ENCODE measurements at regions not wholly inside any gene's neighbourhood (a gene's known extent, or its start where the extent isn't known, plus 50 kb on each side); places are given as distances from the start of the nearest gene placed in this dataset.

GRCh38 chr1:185515696-185516095 lies 198.7 kb upstream of the IVNS1ABP start:
- ATAC-seq = no peak
- no peak for TF ChIP-seq CSDC2 (CRISPR knock-in tag; IDR thresholded peaks at IDR 0.05)
- TF ChIP-seq RARB (CRISPR knock-in tag; IDR thresholded peaks at IDR 0.05) = no peak
- TF ChIP-seq ZNF8 (CRISPR knock-in tag; IDR thresholded peaks at IDR 0.05) = no peak
- TF ChIP-seq PPARA (CRISPR knock-in tag; IDR thresholded peaks at IDR 0.05; ENCODE audit: borderline replicate concordance) = no peak

GRCh38 chr1:185514311-185514710 lies 197.3 kb upstream of the IVNS1ABP start:
- ATAC-seq = no peak
- TF ChIP-seq ARNTL (CRISPR knock-in tag; IDR thresholded peaks at IDR 0.05; ENCODE audit: borderline replicate concordance, low read depth) = no peak
- TF ChIP-seq CREB5 (CRISPR knock-in tag; IDR thresholded peaks at IDR 0.05; ENCODE audit: low read depth) = no peak
- no peak for TF ChIP-seq SNAI2 (CRISPR knock-in tag; IDR thresholded peaks at IDR 0.05)
- no peak for TF ChIP-seq GLIS3 (CRISPR knock-in tag; IDR thresholded peaks at IDR 0.05)
- TF ChIP-seq ZNF8 (CRISPR knock-in tag; IDR thresholded peaks at IDR 0.05) = no peak
- TF ChIP-seq PPARA (CRISPR knock-in tag; IDR thresholded peaks at IDR 0.05; ENCODE audit: borderline replicate concordance) = no peak
- TF ChIP-seq TOX (CRISPR knock-in tag; IDR thresholded peaks at IDR 0.05; ENCODE audit: borderline replicate concordance) = no peak
- TF ChIP-seq TSHZ2 (CRISPR knock-in tag; IDR thresholded peaks at IDR 0.05) = no peak
- no peak for TF ChIP-seq PATZ1 (CRISPR knock-in tag; IDR thresholded peaks at IDR 0.05; ENCODE audit: borderline replicate concordance)
- no peak for TF ChIP-seq ZNF70 (CRISPR knock-in tag; IDR thresholded peaks at IDR 0.05)
- TF ChIP-seq ISL1 (CRISPR knock-in tag; IDR thresholded peaks at IDR 0.05) = no peak

GRCh38 chr1:185512442-185512841 lies 195.4 kb upstream of the IVNS1ABP start:
- no peak for ATAC-seq
- TF ChIP-seq ZNF565 (CRISPR knock-in tag; conservative IDR thresholded peaks at IDR 0.05; ENCODE audit: low read depth) (no peak), ZNF8 (CRISPR knock-in tag; IDR thresholded peaks at IDR 0.05) (no peak), CREB5 (CRISPR knock-in tag; IDR thresholded peaks at IDR 0.05; ENCODE audit: low read depth) (no peak), ARNTL (CRISPR knock-in tag; IDR thresholded peaks at IDR 0.05; ENCODE audit: borderline replicate concordance, low read depth) (no peak), BACH2 (CRISPR knock-in tag; IDR thresholded peaks at IDR 0.05; ENCODE audit: borderline replicate concordance) (no peak), ESRRG (CRISPR knock-in tag; IDR thresholded peaks at IDR 0.05) (no peak), TSHZ2 (CRISPR knock-in tag; IDR thresholded peaks at IDR 0.05) (no peak)

- ATAC-seq = no peak
- TF ChIP-seq ZNF8 (CRISPR knock-in tag; IDR thresholded peaks at IDR 0.05) (no peak), CSRNP3 (CRISPR knock-in tag; IDR thresholded peaks at IDR 0.05) (no peak), RARB (CRISPR knock-in tag; IDR thresholded peaks at IDR 0.05) (no peak), TCF4 (CRISPR knock-in tag; IDR thresholded peaks at IDR 0.05; ENCODE audit: borderline replicate concordance) (no peak), CREB5 (CRISPR knock-in tag; IDR thresholded peaks at IDR 0.05; ENCODE audit: low read depth) (no peak), OSR1 (CRISPR knock-in tag; IDR thresholded peaks at IDR 0.05) (no peak), ZC3H10 (CRISPR knock-in tag; IDR thresholded peaks at IDR 0.05) (no peak), POU6F1 (CRISPR knock-in tag; IDR thresholded peaks at IDR 0.05; ENCODE audit: borderline replicate concordance, low read depth) (no peak), ZNF70 (CRISPR knock-in tag; IDR thresholded peaks at IDR 0.05) (no peak)
These were observed 184.1 kb upstream of the IVNS1ABP start for GRCh38 chr1:185501099-185501498.

Measured in SK-N-SH treated with all-trans-retinoic acid at 6 μM for 48 hours (cell line).